Loucy (cell line): ENCODE measurements at regions not wholly inside any gene's neighbourhood (a gene's known extent, or its start where the extent isn't known, plus 50 kb on each side); places are given as distances from the start of the nearest gene placed in this dataset.

ENCODE experiments used
- H2AFZ ChIP-seq: fragments of 200-600 bp; sonication (generic); 2 replicates; pipeline ENCODE4 v1.6.0; 2016; ENCODE audit warnings: antibody characterized with exemption, mild to moderate bottlenecking, low read length, moderate library complexity
- H3F3A ChIP-seq: fragments of 200-600 bp; 2 replicates; pipeline ENCODE4 v1.6.0; 2016; ENCODE audit warnings: antibody characterized with exemption, low read depth, mild to moderate bottlenecking
- H3K27me3 ChIP-seq: fragments of 200-600 bp; sonication (generic); 2 replicates; pipeline ENCODE4 v1.6.1; 2014; ENCODE audit warnings: low read length, mild to moderate bottlenecking; ENCODE audit not compliant: insufficient read depth, poor library complexity, severe bottlenecking
- H3K36me3 ChIP-seq: fragments of 200-600 bp; sonication (generic); 2 replicates; pipeline ENCODE4 v1.6.1; 2016; ENCODE audit warnings: low read length; ENCODE audit not compliant: insufficient read depth
- H3K4me1 ChIP-seq: fragments of 200-600 bp; sonication (generic); 2 replicates; pipeline ENCODE4 v1.5.1; 2014; ENCODE audit warnings: low read length, mild to moderate bottlenecking; ENCODE audit not compliant: insufficient read depth, poor library complexity, severe bottlenecking
- H3K4me2 ChIP-seq: fragments of 200-600 bp; sonication (generic); 2 replicates; pipeline ENCODE4 v1.6.0; 2014; ENCODE audit warnings: antibody characterized with exemption, low read length, low read depth, mild to moderate bottlenecking; ENCODE audit not compliant: poor library complexity, severe bottlenecking
- H3K4me3 ChIP-seq: fragments of 200-600 bp; sonication (generic); 2 replicates; pipeline ENCODE4 v1.5.1; 2014; ENCODE audit warnings: low read length, mild to moderate bottlenecking, mixed read lengths; ENCODE audit not compliant: poor library complexity, severe bottlenecking
- H3K79me2 ChIP-seq: fragments of 200-600 bp; sonication (generic); 2 replicates; pipeline ENCODE4 v1.6.1; 2014; ENCODE audit warnings: low read length; ENCODE audit not compliant: insufficient read depth
- H3K9ac ChIP-seq: fragments of 200-600 bp; sonication (generic); 2 replicates; pipeline ENCODE4 v1.6.0; 2014; ENCODE audit warnings: mild to moderate bottlenecking, low read depth, low read length, moderate library complexity; ENCODE audit not compliant: poor library complexity, severe bottlenecking
- H3K9me2 ChIP-seq: fragments of 200-600 bp; sonication (generic); replicated peaks from 2 replicates; pipeline ENCODE4 v1.6.1; 2016; ENCODE audit warnings: low read depth, low read length, mixed read lengths
- H3K9me3 ChIP-seq: fragments of 200-600 bp; sonication (generic); 2 replicates; pipeline ENCODE4 v1.6.1; 2014; ENCODE audit warnings: mild to moderate bottlenecking, antibody characterized with exemption, low read length, low read depth; ENCODE audit not compliant: insufficient read depth
- H4K20me1 ChIP-seq: fragments of 200-600 bp; sonication (generic); 2 replicates; pipeline ENCODE4 v1.6.0; 2014; ENCODE audit warnings: antibody characterized with exemption, low read length, mild to moderate bottlenecking; ENCODE audit not compliant: insufficient read depth, poor library complexity, severe bottlenecking
- EZH2phosphoT487 ChIP-seq: fragments of 200-600 bp; IDR thresholded peaks from 2 replicates; pipeline ENCODE4 v1.6.1; 2018; ENCODE audit warnings: antibody characterized with exemption, mild to moderate bottlenecking, moderate library complexity, borderline replicate concordance
- TF ChIP-seq, protein P1 (sequence below): fragments of 200-600 bp; sonication (generic); conservative IDR thresholded peaks from 2 replicates; pipeline ENCODE4 v1.5.1; 2014; ENCODE audit warnings: mild to moderate bottlenecking, antibody characterized with exemption, low read length

DNA sequence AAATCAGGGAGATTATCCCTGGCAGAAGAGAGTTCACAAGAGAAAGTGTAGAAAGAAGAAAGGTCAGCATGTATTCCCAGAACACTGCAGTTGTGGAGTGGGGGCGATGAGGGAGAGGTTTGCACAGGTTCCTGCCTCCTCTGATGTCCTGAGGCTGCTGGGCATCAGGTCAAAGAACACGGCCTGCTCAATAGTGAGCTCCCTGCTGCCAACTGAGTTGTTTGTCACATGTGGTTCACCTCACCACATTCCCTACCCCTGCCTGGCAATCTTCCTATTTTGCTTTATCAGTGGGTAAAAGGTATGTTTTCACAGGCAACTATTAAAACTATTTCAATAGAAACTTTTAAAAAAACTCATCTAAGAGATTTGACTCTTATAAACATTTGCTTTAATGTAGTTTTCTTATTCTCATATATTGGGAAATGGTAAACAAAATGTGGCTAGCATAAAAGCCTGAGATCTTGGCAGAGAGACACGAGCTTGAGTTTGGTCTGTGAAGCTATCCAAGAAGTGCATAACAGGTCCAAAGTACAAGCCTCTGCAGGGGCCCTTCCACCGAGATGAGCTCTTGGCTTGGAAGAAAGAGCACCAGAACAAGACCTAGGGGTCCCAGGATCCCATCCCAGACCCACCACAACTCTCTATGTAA lies 123.9 kb upstream of the SRD5A2 start:
- Histone ChIP-seq H3K36me3 (no peaks in the 10 kb centered on the region), H3K4me3 (no peak overlapping the region), H3K27me3 (no peaks in the 10 kb centered on the region), H3K79me2 (no peaks in the 10 kb centered on the region), H4K20me1 (no peaks in the 10 kb centered on the region), H3K9me3 (no peaks in the 10 kb centered on the region), H3K4me1 (no peaks in the 10 kb centered on the region), H3K9ac (no peak overlapping the region), H3K9me2 (no peaks in the 10 kb centered on the region), H2AFZ (no peak overlapping the region), H3K4me2 (no peak overlapping the region), H3F3A (no peaks in the 10 kb centered on the region)
- TF ChIP-seq, protein P1, sequence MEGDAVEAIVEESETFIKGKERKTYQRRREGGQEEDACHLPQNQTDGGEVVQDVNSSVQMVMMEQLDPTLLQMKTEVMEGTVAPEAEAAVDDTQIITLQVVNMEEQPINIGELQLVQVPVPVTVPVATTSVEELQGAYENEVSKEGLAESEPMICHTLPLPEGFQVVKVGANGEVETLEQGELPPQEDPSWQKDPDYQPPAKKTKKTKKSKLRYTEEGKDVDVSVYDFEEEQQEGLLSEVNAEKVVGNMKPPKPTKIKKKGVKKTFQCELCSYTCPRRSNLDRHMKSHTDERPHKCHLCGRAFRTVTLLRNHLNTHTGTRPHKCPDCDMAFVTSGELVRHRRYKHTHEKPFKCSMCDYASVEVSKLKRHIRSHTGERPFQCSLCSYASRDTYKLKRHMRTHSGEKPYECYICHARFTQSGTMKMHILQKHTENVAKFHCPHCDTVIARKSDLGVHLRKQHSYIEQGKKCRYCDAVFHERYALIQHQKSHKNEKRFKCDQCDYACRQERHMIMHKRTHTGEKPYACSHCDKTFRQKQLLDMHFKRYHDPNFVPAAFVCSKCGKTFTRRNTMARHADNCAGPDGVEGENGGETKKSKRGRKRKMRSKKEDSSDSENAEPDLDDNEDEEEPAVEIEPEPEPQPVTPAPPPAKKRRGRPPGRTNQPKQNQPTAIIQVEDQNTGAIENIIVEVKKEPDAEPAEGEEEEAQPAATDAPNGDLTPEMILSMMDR: no peak
- no peak for TF ChIP-seq EZH2phosphoT487

DNA sequence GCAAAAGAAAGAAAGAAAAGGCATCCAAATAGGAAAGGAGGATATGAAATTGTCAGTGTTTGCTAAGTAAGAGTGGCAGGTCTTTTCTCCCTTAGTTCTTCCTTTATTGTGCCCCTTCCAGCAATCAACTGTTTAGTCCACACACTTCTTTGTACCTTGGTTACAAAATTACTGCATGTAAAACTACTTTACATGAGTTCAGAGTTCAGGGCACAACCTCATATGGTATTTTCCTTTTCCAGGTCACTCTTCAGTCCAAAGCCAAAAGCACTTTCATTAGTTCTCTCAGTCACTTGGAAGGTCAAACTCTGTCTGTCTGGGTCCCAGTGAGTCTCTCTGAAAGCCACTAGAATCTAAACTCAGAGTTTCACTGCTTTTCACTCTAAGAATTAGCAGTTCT lies 122.5 kb upstream of the SRD5A2 start:
- no peaks in the 10 kb centered on the region for H3F3A ChIP-seq
- no peak overlapping the region for H2AFZ ChIP-seq
- H3K79me2 ChIP-seq: no peaks in the 10 kb centered on the region
- H3K9me3 ChIP-seq: no peaks in the 10 kb centered on the region; the same call in 1 of the 2 replicates
- no peaks in the 10 kb centered on the region for H3K36me3 ChIP-seq
- no peaks in the 10 kb centered on the region for H4K20me1 ChIP-seq
- no peaks in the 10 kb centered on the region for H3K27me3 ChIP-seq
- H3K4me3 ChIP-seq: no peak overlapping the region
- no peaks in the 10 kb centered on the region for H3K4me1 ChIP-seq
- H3K9me2 ChIP-seq: no peaks in the 10 kb centered on the region
- H3K9ac ChIP-seq: no peak overlapping the region
- H3K4me2 ChIP-seq: no peak overlapping the region
- TF ChIP-seq, protein P1: no peak
- no peak for TF ChIP-seq EZH2phosphoT487

DNA sequence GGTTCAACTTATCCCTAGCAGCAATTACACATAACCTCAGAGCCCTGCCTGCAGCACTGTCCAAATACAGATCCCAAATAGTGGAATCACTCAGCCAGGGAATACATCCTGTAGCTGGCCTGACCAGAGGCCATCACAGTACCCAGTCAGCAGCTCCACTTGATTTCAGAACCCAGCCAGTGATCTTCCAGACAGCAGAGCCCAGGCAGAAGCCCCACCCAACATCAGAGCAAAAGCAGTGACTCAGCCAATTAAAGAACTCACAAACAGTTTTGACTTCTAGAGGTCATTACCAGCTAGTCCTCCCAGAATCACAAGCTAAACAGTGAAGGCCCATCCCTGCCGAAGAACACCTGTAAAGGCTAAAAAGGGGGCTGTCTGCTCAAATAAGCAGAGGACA lies 118.0 kb upstream of the SRD5A2 start:
- no peaks in the 10 kb centered on the region for H3K4me1 ChIP-seq
- TF ChIP-seq, protein P1: no peak
- TF ChIP-seq EZH2phosphoT487: no peak
- H3K9ac ChIP-seq: no peak overlapping the region
- peaks cover 14% of the 10 kb centered on the region; the same call in 1 of the 2 replicates for H3K9me3 ChIP-seq
- no peaks in the 10 kb centered on the region for H3F3A ChIP-seq
- no peak overlapping the region for H3K4me3 ChIP-seq
- H3K9me2 ChIP-seq: no peaks in the 10 kb centered on the region
- no peaks in the 10 kb centered on the region for H4K20me1 ChIP-seq
- no peaks in the 10 kb centered on the region for H3K27me3 ChIP-seq
- no peaks in the 10 kb centered on the region for H3K79me2 ChIP-seq
- no peak overlapping the region for H3K4me2 ChIP-seq
- no peaks in the 10 kb centered on the region for H3K36me3 ChIP-seq
- H2AFZ ChIP-seq: no peak overlapping the region
